ENCODE measurements at regions not wholly inside any gene's neighbourhood (a gene's known extent, or its start where the extent isn't known, plus 50 kb on each side); places are given as distances from the start of the nearest gene placed in this dataset.

- DNase-seq (ENCODE audit: extremely low read depth, low read depth): no peak
- TF ChIP-seq, protein P1, sequence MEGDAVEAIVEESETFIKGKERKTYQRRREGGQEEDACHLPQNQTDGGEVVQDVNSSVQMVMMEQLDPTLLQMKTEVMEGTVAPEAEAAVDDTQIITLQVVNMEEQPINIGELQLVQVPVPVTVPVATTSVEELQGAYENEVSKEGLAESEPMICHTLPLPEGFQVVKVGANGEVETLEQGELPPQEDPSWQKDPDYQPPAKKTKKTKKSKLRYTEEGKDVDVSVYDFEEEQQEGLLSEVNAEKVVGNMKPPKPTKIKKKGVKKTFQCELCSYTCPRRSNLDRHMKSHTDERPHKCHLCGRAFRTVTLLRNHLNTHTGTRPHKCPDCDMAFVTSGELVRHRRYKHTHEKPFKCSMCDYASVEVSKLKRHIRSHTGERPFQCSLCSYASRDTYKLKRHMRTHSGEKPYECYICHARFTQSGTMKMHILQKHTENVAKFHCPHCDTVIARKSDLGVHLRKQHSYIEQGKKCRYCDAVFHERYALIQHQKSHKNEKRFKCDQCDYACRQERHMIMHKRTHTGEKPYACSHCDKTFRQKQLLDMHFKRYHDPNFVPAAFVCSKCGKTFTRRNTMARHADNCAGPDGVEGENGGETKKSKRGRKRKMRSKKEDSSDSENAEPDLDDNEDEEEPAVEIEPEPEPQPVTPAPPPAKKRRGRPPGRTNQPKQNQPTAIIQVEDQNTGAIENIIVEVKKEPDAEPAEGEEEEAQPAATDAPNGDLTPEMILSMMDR (IDR thresholded peaks at IDR 0.05; ENCODE audit: low read depth, low read length, missing control alignments): no peak
- H3K4me3 ChIP-seq (replicated peaks; ENCODE audit: low read depth, low read length): no peak overlapping the region
These were observed 178.2 kb downstream of the SUCLG1 start for GRCh38 chr2:84280873-84281272.

- no peak for DNase-seq (ENCODE audit: extremely low read depth, low read depth)
- TF ChIP-seq, protein P1 (IDR thresholded peaks at IDR 0.05; ENCODE audit: low read depth, low read length, missing control alignments): no peak
- no peak overlapping the region for H3K4me3 ChIP-seq (replicated peaks; ENCODE audit: low read depth, low read length)
These were observed 180.7 kb downstream of the SUCLG1 start for GRCh38 chr2:84278386-84278785.

GRCh38 chr2:84276590-84277255, 182.4 kb downstream of the SUCLG1 start:
- DNase-seq (ENCODE audit: extremely low read depth, low read depth): no peak
- TF ChIP-seq, protein P1 (IDR thresholded peaks at IDR 0.05; ENCODE audit: low read depth, low read length, missing control alignments): no peak
- H3K4me3 ChIP-seq (replicated peaks; ENCODE audit: low read depth, low read length): no peak overlapping the region

GRCh38 chr2:84273406-84273805, 185.7 kb downstream of the SUCLG1 start:
- H3K4me3 ChIP-seq (replicated peaks; ENCODE audit: low read depth, low read length): no peak overlapping the region
- TF ChIP-seq, protein P1 (IDR thresholded peaks at IDR 0.05; ENCODE audit: low read depth, low read length, missing control alignments): no peak
- no peak for DNase-seq (ENCODE audit: extremely low read depth, low read depth)

DNA sequence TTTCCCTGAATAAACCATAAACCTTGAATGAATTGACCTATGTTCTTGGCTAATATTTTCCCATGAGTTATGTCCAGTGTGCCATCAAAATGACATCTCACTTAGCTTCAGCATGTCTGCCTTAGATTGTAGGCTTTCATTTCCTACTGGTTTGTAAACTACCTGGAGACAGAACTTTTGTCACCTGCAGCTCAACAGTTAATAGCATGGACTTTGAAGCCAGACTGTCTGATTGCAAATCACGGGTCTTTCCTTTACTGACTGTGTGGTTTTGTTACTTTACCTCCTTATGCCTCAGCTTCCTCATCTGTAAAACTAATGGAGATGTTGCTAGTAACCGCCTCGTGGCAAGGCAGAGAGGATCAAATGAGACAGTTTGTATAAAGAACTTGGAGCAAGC, 187.1 kb downstream of the SUCLG1 start:
- H3K4me3 ChIP-seq (replicated peaks; ENCODE audit: low read depth, low read length): no peak overlapping the region
- no peak for DNase-seq (ENCODE audit: extremely low read depth, low read depth)
- TF ChIP-seq, protein P1 (IDR thresholded peaks at IDR 0.05; ENCODE audit: low read depth, low read length, missing control alignments): no peak

DNA sequence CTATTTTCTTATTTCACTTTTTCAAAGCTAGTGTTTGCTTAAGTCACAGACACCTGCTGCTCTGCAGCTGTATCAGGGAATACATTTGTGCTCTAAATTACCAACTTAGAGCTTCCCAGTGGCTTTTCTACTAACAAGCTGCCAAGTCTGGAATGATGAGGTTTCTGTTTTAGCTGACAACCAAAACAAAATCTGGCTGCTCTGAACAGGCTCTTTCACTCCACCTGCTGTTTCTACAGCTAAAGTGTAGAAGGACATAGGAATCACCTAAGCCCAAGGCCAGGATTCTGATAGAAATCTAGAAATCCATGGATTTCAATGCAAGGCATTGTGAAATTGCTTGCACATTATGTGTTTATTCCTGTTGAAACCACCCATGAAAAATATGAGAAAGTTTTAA, 201.2 kb downstream of the SUCLG1 start:
- TF ChIP-seq, protein P1 (IDR thresholded peaks at IDR 0.05; ENCODE audit: low read depth, low read length, missing control alignments): no peak
- no peak for DNase-seq (ENCODE audit: extremely low read depth, low read depth)
- no peak overlapping the region for H3K4me3 ChIP-seq (replicated peaks; ENCODE audit: low read depth, low read length)
